C4-2B (cell line): ENCODE measurements at regions not wholly inside any gene's neighbourhood (a gene's known extent, or its start where the extent isn't known, plus 50 kb on each side); places are given as distances from the start of the nearest gene placed in this dataset.

Experiments
- CTCF ChIP-seq: fragments of 450-650 bp; conservative IDR thresholded peaks from 2 replicates; pipeline ENCODE4 v1.5.1; 2017; ENCODE audit warnings: mild to moderate bottlenecking
- ZFX ChIP-seq: fragments of 450-650 bp; IDR thresholded peaks from 2 replicates; pipeline ENCODE4 v1.6.1; 2017

GRCh38 chr7:114150689-114151088, 231.9 kb upstream of the PPP1R3A start:
- TF ChIP-seq CTCF (no peak), ZFX (no peak)
